Inflammatory macrophage treated with lipopolysaccharide for 4 hours (primary cell): ENCODE measurements at regions not wholly inside any gene's neighbourhood (a gene's known extent, or its start where the extent isn't known, plus 50 kb on each side); places are given as distances from the start of the nearest gene placed in this dataset.

Source experiments
- DNase-seq: peaks from one replicate; pipeline ENCODE4 v3.0.0-alpha.2; 2020

GRCh38 chr14:76948213-76948947 lies 80.1 kb downstream of the IRF2BPL start:
- DNase-seq: no peak

- DNase-seq: no peak
Observed at GRCh38 chr14:76947838-76948184, 80.7 kb downstream of the IRF2BPL start.

GRCh38 chr14:76947078-76947837 lies 81.2 kb downstream of the IRF2BPL start:
- DNase-seq: peak; percentile 79

- no peak for DNase-seq
Observed at GRCh38 chr14:76946753-76947077, 81.8 kb downstream of the IRF2BPL start.

- DNase-seq: no peak
Observed at GRCh38 chr14:76943072-76943471, 85.4 kb downstream of the IRF2BPL start.

GRCh38 chr14:76941946-76942805 lies 86.3 kb downstream of the IRF2BPL start:
- DNase-seq: no peak

GRCh38 chr14:76941544-76941943 lies 87.0 kb downstream of the IRF2BPL start:
- DNase-seq: no peak

GRCh38 chr14:76940021-76940760 lies 88.3 kb downstream of the IRF2BPL start:
- no peak for DNase-seq

GRCh38 chr14:76939015-76939742 lies 89.3 kb downstream of the IRF2BPL start:
- DNase-seq: no peak

- DNase-seq: no peak
Observed at GRCh38 chr14:76938092-76938500, 90.4 kb downstream of the IRF2BPL start.

GRCh38 chr14:76937181-76938091 lies 91.1 kb downstream of the IRF2BPL start:
- DNase-seq: no peak

GRCh38 chr14:76936483-76936882 lies 92.0 kb downstream of the IRF2BPL start:
- no peak for DNase-seq

GRCh38 chr14:76933515-76933914 lies 95.0 kb downstream of the IRF2BPL start:
- DNase-seq: no peak

- no peak for DNase-seq
Observed at GRCh38 chr14:76931631-76932402, 96.7 kb downstream of the IRF2BPL start.

GRCh38 chr14:76930549-76930948 lies 98.0 kb downstream of the IRF2BPL start:
- DNase-seq: no peak

- peak; percentile 59 for DNase-seq
Observed at GRCh38 chr14:76929927-76930326, 98.6 kb downstream of the IRF2BPL start.

GRCh38 chr14:76927971-76928700 lies 100.4 kb downstream of the IRF2BPL start:
- DNase-seq: no peak

GRCh38 chr14:76926521-76927251 lies 100.5 kb downstream of the LRRC74A start:
- peak; percentile 42 for DNase-seq

GRCh38 chr14:76925097-76925441 lies 98.9 kb downstream of the LRRC74A start:
- no peak for DNase-seq
